Activated CD4-positive, alpha-beta memory T cell treated with anti-CD3 and anti-CD28 coated beads for 36 hours (primary cell): ENCODE measurements at regions not wholly inside any gene's neighbourhood (a gene's known extent, or its start where the extent isn't known, plus 50 kb on each side); places are given as distances from the start of the nearest gene placed in this dataset.
"Not testable (repeated sequence)": the region's sequence is repeated elsewhere in the genome, so short reads cannot be mapped to it uniquely, and the experiment has no call there.

Source experiments
- CTCF ChIA-PET: fragments of 350-600 bp; sonication (Branson Sonifier 250); formaldehyde crosslinking; loops from one replicate; lab custom pipeline; 2021; ENCODE audit warnings: antibody characterized with exemption, inconsistent platforms; lab: Charles Lee
- POLR2A ChIA-PET: fragments of 350-600 bp; sonication (Branson Sonifier 250); formaldehyde crosslinking; loops from one replicate; lab custom pipeline; 2021; ENCODE audit warnings: antibody characterized with exemption; lab: Charles Lee
- DNase-seq: peaks from one replicate; pipeline ENCODE4 v3.0.0-alpha.2; 2020
- H3K27ac Mint-ChIP-seq: one replicate; pipeline ENCODE4 v1.8.0; 2021; ENCODE audit warnings: mixed read lengths
- H3K27me3 Mint-ChIP-seq: one replicate; pipeline ENCODE4 v1.8.0; 2021; ENCODE audit warnings: mixed read lengths
- H3K36me3 Mint-ChIP-seq: one replicate; pipeline ENCODE4 v1.8.0; 2021; ENCODE audit warnings: mixed read lengths
- H3K4me1 Mint-ChIP-seq: one replicate; pipeline ENCODE4 v1.8.0; 2021; ENCODE audit warnings: low read depth, mixed read lengths
- H3K4me3 Mint-ChIP-seq: one replicate; pipeline ENCODE4 v1.8.0; 2021; ENCODE audit warnings: mild to moderate bottlenecking, mixed read lengths
- H3K9me3 Mint-ChIP-seq: one replicate; pipeline ENCODE4 v1.8.0; 2021; ENCODE audit warnings: mixed read lengths
- intact Hi-C: fragments of 100-400 bp; cut with micrococcal nuclease; formaldehyde crosslinking; loops from one replicate; pipeline ENCODE4 v1.15.1; 2023

- Mint-ChIP-seq H3K27me3 (no peaks in the 10 kb centered on the region), H3K27ac (no peak overlapping the region), H3K36me3 (peaks cover 7% of the 10 kb centered on the region), H3K4me1 (no peaks in the 10 kb centered on the region), H3K9me3 (peaks cover 8% of the 10 kb centered on the region), H3K4me3 (no peak overlapping the region)
- POLR2A ChIA-PET = no interaction called here
- CTCF ChIA-PET = no interaction called here
- intact Hi-C loops = no loop called here
- DNase-seq = no peak
Measured at GRCh38 chrY:10627116-10627515, 1099.4 kb downstream of the TSPY10 start.

GRCh38 chrY:10648813-10649212 is 1121.1 kb downstream of the TSPY10 start:
- intact Hi-C loops, POLR2A ChIA-PET, DNase-seq, H3K27me3 Mint-ChIP-seq, CTCF ChIA-PET, H3K27ac Mint-ChIP-seq, H3K36me3 Mint-ChIP-seq, H3K4me3 Mint-ChIP-seq, H3K4me1 Mint-ChIP-seq: not testable (repeated sequence)
- peaks cover 28% of the 10 kb centered on the region for H3K9me3 Mint-ChIP-seq

GRCh38 chrY:10657120-10657519 is 1129.4 kb downstream of the TSPY10 start:
- intact Hi-C loops = not testable (repeated sequence)

GRCh38 chrY:10666785-10667184 is 1139.1 kb downstream of the TSPY10 start:
- ChIA-PET CTCF (no interaction called here), POLR2A (no interaction called here)
- intact Hi-C loops = no loop called here
- DNase-seq = no peak
- peaks cover 55% of the 10 kb centered on the region for H3K9me3 Mint-ChIP-seq
- H3K27ac Mint-ChIP-seq = no peak overlapping the region
- no peak overlapping the region for H3K4me3 Mint-ChIP-seq
- no peaks in the 10 kb centered on the region for H3K27me3 Mint-ChIP-seq
- peaks cover 15% of the 10 kb centered on the region for H3K36me3 Mint-ChIP-seq
- no peaks in the 10 kb centered on the region for H3K4me1 Mint-ChIP-seq

More at GRCh38 chrY:10657120-10657519, 1129.4 kb downstream of the TSPY10 start:
- H3K36me3 Mint-ChIP-seq, H3K4me3 Mint-ChIP-seq, CTCF ChIA-PET, POLR2A ChIA-PET, H3K4me1 Mint-ChIP-seq, H3K27ac Mint-ChIP-seq, DNase-seq, H3K27me3 Mint-ChIP-seq: not testable (repeated sequence)
- H3K9me3 Mint-ChIP-seq = peaks cover 62% of the 10 kb centered on the region

GRCh38 chrY:10686414-10686813 is 1158.7 kb downstream of the TSPY10 start:
- H3K4me1 Mint-ChIP-seq = no peaks in the 10 kb centered on the region
- H3K27ac Mint-ChIP-seq = no peak overlapping the region

More at GRCh38 chrY:10686414-10686813, 1158.7 kb downstream of the TSPY10 start:
- Mint-ChIP-seq H3K4me3 (no peak overlapping the region), H3K36me3 (peaks cover 14% of the 10 kb centered on the region), H3K9me3 (peaks cover 84% of the 10 kb centered on the region), H3K27me3 (no peaks in the 10 kb centered on the region)
- intact Hi-C loops = no loop called here
- ChIA-PET CTCF (no interaction called here), POLR2A (no interaction called here)
- DNase-seq = no peak
